ENCODE measurements at regions not wholly inside any gene's neighbourhood (a gene's known extent, or its start where the extent isn't known, plus 50 kb on each side); places are given as distances from the start of the nearest gene placed in this dataset.
A peak's percentile ranks its signal among the peaks of the same experiment; 100 is the strongest.

- no peaks in the 10 kb centered on the region for H3K9me3 ChIP-seq (ENCODE audit: control insufficient read depth, low read depth, low read length)
- no peak overlapping the region for H3K27ac ChIP-seq (ENCODE audit: control insufficient read depth, insufficient read depth, low read length)
- dilution Hi-C loops (cut with MboI; ENCODE audit: extremely low pct_ligation_motif_present, low sequenced_read_pairs): no loop called here
- no peaks in the 10 kb centered on the region for H3K79me2 ChIP-seq (ENCODE audit: control insufficient read depth, insufficient read depth, low read length)
- FAIRE-seq: no peak
- no peaks in the 10 kb centered on the region for H4K20me1 ChIP-seq (ENCODE audit: control insufficient read depth, extremely low read depth, insufficient read depth, low read length)
- H3K36me3 ChIP-seq (ENCODE audit: control insufficient read depth in 2 of 2, extremely low read depth in 1 of 2, insufficient read depth in 2 of 2, low read length in 2 of 2): no peaks in the 10 kb centered on the region
- H3K4me3 ChIP-seq (ENCODE audit: control insufficient read depth in 2 of 3, extremely low read depth in 1 of 3, insufficient read depth in 2 of 3, low read depth in 1 of 3, low read length in 3 of 3): no peak overlapping the region
- peak overlapping the region; percentile 12 for H2AFZ ChIP-seq (ENCODE audit: control insufficient read depth, low read length)
- no peak for TF ChIP-seq EZH2 (IDR thresholded peaks at IDR 0.05; ENCODE audit: low read length)
- TF ChIP-seq, protein P1, sequence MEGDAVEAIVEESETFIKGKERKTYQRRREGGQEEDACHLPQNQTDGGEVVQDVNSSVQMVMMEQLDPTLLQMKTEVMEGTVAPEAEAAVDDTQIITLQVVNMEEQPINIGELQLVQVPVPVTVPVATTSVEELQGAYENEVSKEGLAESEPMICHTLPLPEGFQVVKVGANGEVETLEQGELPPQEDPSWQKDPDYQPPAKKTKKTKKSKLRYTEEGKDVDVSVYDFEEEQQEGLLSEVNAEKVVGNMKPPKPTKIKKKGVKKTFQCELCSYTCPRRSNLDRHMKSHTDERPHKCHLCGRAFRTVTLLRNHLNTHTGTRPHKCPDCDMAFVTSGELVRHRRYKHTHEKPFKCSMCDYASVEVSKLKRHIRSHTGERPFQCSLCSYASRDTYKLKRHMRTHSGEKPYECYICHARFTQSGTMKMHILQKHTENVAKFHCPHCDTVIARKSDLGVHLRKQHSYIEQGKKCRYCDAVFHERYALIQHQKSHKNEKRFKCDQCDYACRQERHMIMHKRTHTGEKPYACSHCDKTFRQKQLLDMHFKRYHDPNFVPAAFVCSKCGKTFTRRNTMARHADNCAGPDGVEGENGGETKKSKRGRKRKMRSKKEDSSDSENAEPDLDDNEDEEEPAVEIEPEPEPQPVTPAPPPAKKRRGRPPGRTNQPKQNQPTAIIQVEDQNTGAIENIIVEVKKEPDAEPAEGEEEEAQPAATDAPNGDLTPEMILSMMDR (optimal IDR thresholded peaks at IDR 0.05 in 1 of 3, IDR thresholded peaks at IDR 0.05 in 1 of 3, conservative IDR thresholded peaks at IDR 0.05 in 1 of 3; ENCODE audit: extremely low read depth in 1 of 3, insufficient read depth in 2 of 3, low read length in 3 of 3): no peak
- no peaks in the 10 kb centered on the region for H3K4me1 ChIP-seq (ENCODE audit: control insufficient read depth, extremely low read depth, insufficient read depth, low read length)
- H3K9me1 ChIP-seq (ENCODE audit: control insufficient read depth, extremely low read depth, insufficient read depth, low read length): no peaks in the 10 kb centered on the region
- H3K9ac ChIP-seq (ENCODE audit: control insufficient read depth, extremely low read depth, insufficient read depth, low read length): no peak overlapping the region
- no peaks in the 10 kb centered on the region for H3K27me3 ChIP-seq (ENCODE audit: control insufficient read depth, extremely low read depth, insufficient read depth, low read length)
- DNase-seq (ENCODE audit: low read depth, low spot score): no peak
- H3K4me2 ChIP-seq (ENCODE audit: control insufficient read depth, extremely low read depth, insufficient read depth, low read depth, low read length): no peak overlapping the region
Observed at GRCh38 chr9:13957089-13957488, 356.9 kb downstream of the NFIB start.

- H3K9ac ChIP-seq (ENCODE audit: control insufficient read depth, extremely low read depth, insufficient read depth, low read length): no peak overlapping the region
- H4K20me1 ChIP-seq (ENCODE audit: control insufficient read depth, extremely low read depth, insufficient read depth, low read length): no peaks in the 10 kb centered on the region
- no peaks in the 10 kb centered on the region for H3K27me3 ChIP-seq (ENCODE audit: control insufficient read depth, extremely low read depth, insufficient read depth, low read length)
- H3K4me1 ChIP-seq (ENCODE audit: control insufficient read depth, extremely low read depth, insufficient read depth, low read length): no peaks in the 10 kb centered on the region
- H3K4me2 ChIP-seq (ENCODE audit: control insufficient read depth, extremely low read depth, insufficient read depth, low read depth, low read length): no peak overlapping the region
- DNase-seq (ENCODE audit: low read depth, low spot score) (no peak), FAIRE-seq (no peak)
- H3K79me2 ChIP-seq (ENCODE audit: control insufficient read depth, insufficient read depth, low read length): no peaks in the 10 kb centered on the region
- no peak overlapping the region for H2AFZ ChIP-seq (ENCODE audit: control insufficient read depth, low read length)
- no peak for TF ChIP-seq EZH2 (IDR thresholded peaks at IDR 0.05; ENCODE audit: low read length)
- TF ChIP-seq, protein P1 (optimal IDR thresholded peaks at IDR 0.05 in 1 of 3, IDR thresholded peaks at IDR 0.05 in 1 of 3, conservative IDR thresholded peaks at IDR 0.05 in 1 of 3; ENCODE audit: extremely low read depth in 1 of 3, insufficient read depth in 2 of 3, low read length in 3 of 3): no peak
- H3K4me3 ChIP-seq (ENCODE audit: control insufficient read depth in 2 of 3, extremely low read depth in 1 of 3, insufficient read depth in 2 of 3, low read depth in 1 of 3, low read length in 3 of 3): no peak overlapping the region
- no peaks in the 10 kb centered on the region for H3K9me3 ChIP-seq (ENCODE audit: control insufficient read depth, low read depth, low read length)
- dilution Hi-C loops (cut with MboI; ENCODE audit: extremely low pct_ligation_motif_present, low sequenced_read_pairs): no loop called here
- H3K27ac ChIP-seq (ENCODE audit: control insufficient read depth, insufficient read depth, low read length): no peak overlapping the region
- H3K36me3 ChIP-seq (ENCODE audit: control insufficient read depth in 2 of 2, extremely low read depth in 1 of 2, insufficient read depth in 2 of 2, low read length in 2 of 2): no peaks in the 10 kb centered on the region
- H3K9me1 ChIP-seq (ENCODE audit: control insufficient read depth, extremely low read depth, insufficient read depth, low read length): no peaks in the 10 kb centered on the region
Observed at GRCh38 chr9:13956107-13956506, 357.8 kb downstream of the NFIB start.

Measured in keratinocyte (primary cell).